ENCODE measurements at regions not wholly inside any gene's neighbourhood (a gene's known extent, or its start where the extent isn't known, plus 50 kb on each side); places are given as distances from the start of the nearest gene placed in this dataset.
A peak's percentile ranks its signal among the peaks of the same experiment; 100 is the strongest.

GRCh38 chr2:176544991-176545956, 276.0 kb downstream of the MTX2 start:
- Histone ChIP-seq H3K4me1 (ENCODE audit: control extremely low read depth in 1 of 4, control insufficient read depth in 4 of 4, insufficient read depth in 4 of 4, low read length in 3 of 4) (no peaks in the 10 kb centered on the region), H3K9me3 (ENCODE audit: control extremely low read depth in 1 of 5, control insufficient read depth in 4 of 5, insufficient read depth in 2 of 5, low read depth in 1 of 5, low read length in 4 of 5) (no peaks in the 10 kb centered on the region), H3K4me3 (ENCODE audit: control insufficient read depth in 1 of 7, extremely low read depth in 1 of 7, insufficient read depth in 4 of 7, low read depth in 2 of 7, low read length in 6 of 7) (no peak overlapping the region), H3K27me3 (replicated peaks in 2 of 5; ENCODE audit: control insufficient read depth in 4 of 5, insufficient read depth in 5 of 5, low read length in 4 of 5) (peaks cover 0 to 53% (median 22%) of the 10 kb centered on the region in 5 experiments), H3K36me3 (ENCODE audit: control insufficient read depth in 4 of 4, insufficient read depth in 4 of 4, low read length in 3 of 4) (no peaks in the 10 kb centered on the region), H3K27ac (ENCODE audit: insufficient read depth in 1 of 2, low read depth in 1 of 2, low read length in 2 of 2, poor library complexity in 1 of 2, severe bottlenecking in 2 of 2) (no peak overlapping the region)
- ChIA-PET CTCF (interaction anchor here (0.8 to 1.0 kb wide), 2 partner anchors 9 to 10 kb away, joined by 4 read pairs; no protein-coding TSS in a partner anchor), POLR2A (no interaction called here)
- no peak for DNase-seq
- 56% methylated on average over 1 of the region's 4 CpGs for WGBS (ENCODE audit: insufficient coverage)

- Histone ChIP-seq H3K4me1 (ENCODE audit: control extremely low read depth in 1 of 4, control insufficient read depth in 4 of 4, insufficient read depth in 4 of 4, low read length in 3 of 4) (no peaks in the 10 kb centered on the region), H3K27me3 (replicated peaks in 2 of 5; ENCODE audit: control insufficient read depth in 4 of 5, insufficient read depth in 5 of 5, low read length in 4 of 5) (peaks cover 0 to 60% (median 30%) of the 10 kb centered on the region in 5 experiments), H3K36me3 (ENCODE audit: control insufficient read depth in 4 of 4, insufficient read depth in 4 of 4, low read length in 3 of 4) (no peaks in the 10 kb centered on the region), H3K4me3 (ENCODE audit: control insufficient read depth in 1 of 7, extremely low read depth in 1 of 7, insufficient read depth in 4 of 7, low read depth in 2 of 7, low read length in 6 of 7) (no peak overlapping the region), H3K27ac (ENCODE audit: insufficient read depth in 1 of 2, low read depth in 1 of 2, low read length in 2 of 2, poor library complexity in 1 of 2, severe bottlenecking in 2 of 2) (no peak overlapping the region), H3K9me3 (ENCODE audit: control extremely low read depth in 1 of 5, control insufficient read depth in 4 of 5, insufficient read depth in 2 of 5, low read depth in 1 of 5, low read length in 4 of 5) (no peaks in the 10 kb centered on the region)
- ChIA-PET CTCF (interaction anchor here (1.0 kb wide), 1 partner anchor 8 kb away, joined by 4 read pairs; no protein-coding TSS in a partner anchor), POLR2A (no interaction called here)
- WGBS (ENCODE audit: insufficient coverage), result 83% methylated on average over 3 of the region's 4 CpGs
- DNase-seq, result no peak
These were observed 277.3 kb downstream of the MTX2 start for GRCh38 chr2:176546550-176546949.

- DNase-seq, result no peak
- Histone ChIP-seq H3K4me1 (ENCODE audit: control extremely low read depth in 1 of 4, control insufficient read depth in 4 of 4, insufficient read depth in 4 of 4, low read length in 3 of 4) (peaks cover 0 to 10% (median 9%) of the 10 kb centered on the region in 4 experiments), H3K27me3 (replicated peaks in 2 of 5; ENCODE audit: control insufficient read depth in 4 of 5, insufficient read depth in 5 of 5, low read length in 4 of 5) (peaks cover 10 to 85% (median 25%) of the 10 kb centered on the region in 5 experiments), H3K36me3 (ENCODE audit: control insufficient read depth in 4 of 4, insufficient read depth in 4 of 4, low read length in 3 of 4) (no peaks in the 10 kb centered on the region), H3K4me3 (ENCODE audit: control insufficient read depth in 1 of 7, extremely low read depth in 1 of 7, insufficient read depth in 4 of 7, low read depth in 2 of 7, low read length in 6 of 7) (no peak overlapping the region), H3K9me3 (ENCODE audit: control extremely low read depth in 1 of 5, control insufficient read depth in 4 of 5, insufficient read depth in 2 of 5, low read depth in 1 of 5, low read length in 4 of 5) (no peaks in the 10 kb centered on the region), H3K27ac (ENCODE audit: insufficient read depth in 1 of 2, low read depth in 1 of 2, low read length in 2 of 2, poor library complexity in 1 of 2, severe bottlenecking in 2 of 2) (no peak overlapping the region)
- ChIA-PET POLR2A (no interaction called here), CTCF (interaction anchor here (1.3 to 3.8 kb wide), 3 partner anchors 34 to 413 kb away, joined by 3 to 38 read pairs (median 4); no protein-coding TSS in a partner anchor)
- WGBS (ENCODE audit: insufficient coverage), result 83% methylated on average over 1 of the region's 1 CpG
These were observed 283.4 kb downstream of the MTX2 start for GRCh38 chr2:176552501-176553135.

GRCh38 chr2:176553685-176554100, 284.5 kb downstream of the MTX2 start:
- no peak overlapping the region for H3K27ac ChIP-seq (ENCODE audit: insufficient read depth in 1 of 2, low read depth in 1 of 2, low read length in 2 of 2, poor library complexity in 1 of 2, severe bottlenecking in 2 of 2)
- peak overlapping the region in 6 of 7 experiments; percentile 58 to 74 (median 66) for H3K4me3 ChIP-seq (ENCODE audit: control insufficient read depth in 1 of 7, extremely low read depth in 1 of 7, insufficient read depth in 4 of 7, low read depth in 2 of 7, low read length in 6 of 7)
- CTCF ChIA-PET, result interaction anchor here (0.5 to 3.8 kb wide), 22 partner anchors 9 to 427 kb away, joined by 3 to 38 read pairs (median 4); no protein-coding TSS in a partner anchor
- no peaks in the 10 kb centered on the region for H3K9me3 ChIP-seq (ENCODE audit: control extremely low read depth in 1 of 5, control insufficient read depth in 4 of 5, insufficient read depth in 2 of 5, low read depth in 1 of 5, low read length in 4 of 5)
- no peaks in the 10 kb centered on the region for H3K36me3 ChIP-seq (ENCODE audit: control insufficient read depth in 4 of 4, insufficient read depth in 4 of 4, low read length in 3 of 4)
- H3K27me3 ChIP-seq (replicated peaks in 2 of 5; ENCODE audit: control insufficient read depth in 4 of 5, insufficient read depth in 5 of 5, low read length in 4 of 5), result peaks cover 9 to 85% (median 23%) of the 10 kb centered on the region in 5 experiments
- 0% methylated on average over 13 of the region's 16 CpGs for WGBS (ENCODE audit: insufficient coverage)
- peaks cover 0 to 10% (median 9%) of the 10 kb centered on the region in 4 experiments for H3K4me1 ChIP-seq (ENCODE audit: control extremely low read depth in 1 of 4, control insufficient read depth in 4 of 4, insufficient read depth in 4 of 4, low read length in 3 of 4)
- POLR2A ChIA-PET, result no interaction called here
- DNase-seq, result peak; percentile 34 to 52 (median 46)

GRCh38 chr2:176554101-176555048, 285.1 kb downstream of the MTX2 start:
- no peak overlapping the region for H3K27ac ChIP-seq (ENCODE audit: insufficient read depth in 1 of 2, low read depth in 1 of 2, low read length in 2 of 2, poor library complexity in 1 of 2, severe bottlenecking in 2 of 2)

GRCh38 chr2:176555112-176555511, 285.9 kb downstream of the MTX2 start:
- H3K9me3 ChIP-seq (ENCODE audit: control extremely low read depth in 1 of 5, control insufficient read depth in 4 of 5, insufficient read depth in 2 of 5, low read depth in 1 of 5, low read length in 4 of 5), result no peaks in the 10 kb centered on the region
- no peak for DNase-seq
- WGBS (ENCODE audit: insufficient coverage), result no CpG with 5 or more reads among the region's 5 CpGs
- H3K4me3 ChIP-seq (ENCODE audit: control insufficient read depth in 1 of 7, extremely low read depth in 1 of 7, insufficient read depth in 4 of 7, low read depth in 2 of 7, low read length in 6 of 7), result no peak overlapping the region
- peaks cover 7 to 86% (median 24%) of the 10 kb centered on the region in 5 experiments for H3K27me3 ChIP-seq (replicated peaks in 2 of 5; ENCODE audit: control insufficient read depth in 4 of 5, insufficient read depth in 5 of 5, low read length in 4 of 5)
- H3K36me3 ChIP-seq (ENCODE audit: control insufficient read depth in 4 of 4, insufficient read depth in 4 of 4, low read length in 3 of 4), result no peaks in the 10 kb centered on the region
- peaks cover 0 to 10% (median 9%) of the 10 kb centered on the region in 4 experiments for H3K4me1 ChIP-seq (ENCODE audit: control extremely low read depth in 1 of 4, control insufficient read depth in 4 of 4, insufficient read depth in 4 of 4, low read length in 3 of 4)
- CTCF ChIA-PET, result interaction anchor here (0.6 to 3.8 kb wide), 21 partner anchors 9 to 422 kb away, joined by 3 to 38 read pairs (median 4); no protein-coding TSS in a partner anchor
- H3K27ac ChIP-seq (ENCODE audit: insufficient read depth in 1 of 2, low read depth in 1 of 2, low read length in 2 of 2, poor library complexity in 1 of 2, severe bottlenecking in 2 of 2), result no peak overlapping the region
- POLR2A ChIA-PET, result no interaction called here

More at GRCh38 chr2:176554101-176555048, 285.1 kb downstream of the MTX2 start:
- peak overlapping the region in 6 of 7 experiments; percentile 58 to 74 (median 66) for H3K4me3 ChIP-seq (ENCODE audit: control insufficient read depth in 1 of 7, extremely low read depth in 1 of 7, insufficient read depth in 4 of 7, low read depth in 2 of 7, low read length in 6 of 7)
- ChIA-PET CTCF (interaction anchor here (0.5 to 3.8 kb wide), 31 partner anchors 8 to 444 kb away, joined by 3 to 38 read pairs (median 3); no protein-coding TSS in a partner anchor), POLR2A (no interaction called here)
- H3K27me3 ChIP-seq (replicated peaks in 2 of 5; ENCODE audit: control insufficient read depth in 4 of 5, insufficient read depth in 5 of 5, low read length in 4 of 5), result peaks cover 9 to 86% (median 27%) of the 10 kb centered on the region in 5 experiments
- DNase-seq, result peak; percentile 70 to 83 (median 79)
- peaks cover 0 to 10% (median 9%) of the 10 kb centered on the region in 4 experiments for H3K4me1 ChIP-seq (ENCODE audit: control extremely low read depth in 1 of 4, control insufficient read depth in 4 of 4, insufficient read depth in 4 of 4, low read length in 3 of 4)
- WGBS (ENCODE audit: insufficient coverage), result 0% methylated on average over 10 of the region's 17 CpGs
- no peaks in the 10 kb centered on the region for H3K36me3 ChIP-seq (ENCODE audit: control insufficient read depth in 4 of 4, insufficient read depth in 4 of 4, low read length in 3 of 4)
- no peaks in the 10 kb centered on the region for H3K9me3 ChIP-seq (ENCODE audit: control extremely low read depth in 1 of 5, control insufficient read depth in 4 of 5, insufficient read depth in 2 of 5, low read depth in 1 of 5, low read length in 4 of 5)
